IMR-90 (cell line): ENCODE measurements at regions not wholly inside any gene's neighbourhood (a gene's known extent, or its start where the extent isn't known, plus 50 kb on each side); places are given as distances from the start of the nearest gene placed in this dataset.

Source experiments
- ATAC-seq: fragments of 200-7000 bp; cut with Tn5 transposase; 2 replicates; pipeline ENCODE4 v1.9.1; 2020; ENCODE audit warnings: low read depth, mild to moderate bottlenecking, moderate library complexity
- BruUV-seq: library from RNA; stranded (reverse); fragments of 400-500 nt; replicated peaks from 2 replicates; lab custom pipeline; 2021; lab: Mats Ljungman, UMichigan
- CTCF ChIA-PET: fragments of 300-600 bp; formaldehyde crosslinking; extraction: SDS; loops from one replicate; lab custom pipeline; 2021; ENCODE audit warnings: antibody characterized with exemption; lab: Yijun Ruan, JAX
- POLR2A ChIA-PET: fragments of 300-600 bp; sonication (Branson Sonifier 250); formaldehyde crosslinking; loops from one replicate; lab custom pipeline; 2022; ENCODE audit warnings: antibody characterized with exemption; ENCODE audit not compliant: unreplicated experiment; lab: Charles Lee
- DNase-seq: peaks from one replicate; pipeline ENCODE4 v3.0.0; 2013
- H2AFZ ChIP-seq: replicated peaks from 2 replicates; pipeline ENCODE3; 2013; ENCODE audit warnings: low read length, mild to moderate bottlenecking; ENCODE audit not compliant: poor library complexity
- H2AK5ac ChIP-seq: 2 replicates; pipeline ENCODE4 v1.6.1; 2013; ENCODE audit warnings: low read depth, low read length, inconsistent platforms
- H2AK9ac ChIP-seq: replicated peaks from 2 replicates; pipeline ENCODE3; 2013; ENCODE audit warnings: mild to moderate bottlenecking, low read depth, low read length, moderate library complexity; ENCODE audit not compliant: poor library complexity
- H2BK120ac ChIP-seq: 2 replicates; pipeline ENCODE4 v1.6.1; 2013; ENCODE audit warnings: low read depth, low read length, inconsistent platforms
- H2BK15ac ChIP-seq: 3 replicates; pipeline ENCODE4 v1.6.1; 2013; ENCODE audit warnings: low read depth, low read length, inconsistent platforms
- H2BK20ac ChIP-seq: 2 replicates; pipeline ENCODE4 v1.6.1; 2013; ENCODE audit warnings: low read depth, mild to moderate bottlenecking, inconsistent platforms, low read length, moderate library complexity
- H2BK5ac ChIP-seq: 2 replicates; pipeline ENCODE4 v1.6.1; 2013; ENCODE audit warnings: mild to moderate bottlenecking, low read depth, low read length, inconsistent platforms; ENCODE audit not compliant: poor library complexity, severe bottlenecking
- H3K14ac ChIP-seq: replicated peaks from 2 replicates; pipeline ENCODE4 v1.6.1; 2013; ENCODE audit warnings: low read depth, low read length, inconsistent platforms
- H3K18ac ChIP-seq: 2 replicates; pipeline ENCODE4 v1.6.1; 2013; ENCODE audit warnings: low read depth, low read length, control low read depth
- H3K23ac ChIP-seq: 2 replicates; pipeline ENCODE4 v1.6.1; 2013; ENCODE audit warnings: low read depth, low read length, inconsistent platforms
- H3K27ac ChIP-seq: 2 replicates; pipeline ENCODE4 v1.5.1; 2013; ENCODE audit warnings: mild to moderate bottlenecking, control low read depth, low read length; ENCODE audit not compliant: insufficient read depth
- H3K27me3 ChIP-seq: 2 replicates; pipeline ENCODE4 v1.6.1; 2013; ENCODE audit warnings: low read length; ENCODE audit not compliant: control insufficient read depth, insufficient read depth
- H3K36me3 ChIP-seq: 2 replicates; pipeline ENCODE4 v1.6.1; 2013; ENCODE audit warnings: low read length, mixed read lengths; ENCODE audit not compliant: control insufficient read depth, insufficient read depth
- H3K4ac ChIP-seq: 2 replicates; pipeline ENCODE4 v1.6.1; 2013; ENCODE audit warnings: low read depth, low read length, inconsistent platforms
- H3K4me1 ChIP-seq: 2 replicates; pipeline ENCODE4 v1.6.1; 2013; ENCODE audit warnings: low read length, mixed read lengths; ENCODE audit not compliant: control insufficient read depth, insufficient read depth
- H3K4me2 ChIP-seq: 2 replicates; pipeline ENCODE4 v1.6.1; 2013; ENCODE audit warnings: low read depth, mild to moderate bottlenecking, control low read depth, low read length, moderate library complexity
- H3K4me3 ChIP-seq: 2 replicates; pipeline ENCODE4 v1.5.1; 2013; ENCODE audit warnings: low read depth, mild to moderate bottlenecking, control low read depth, low read length, moderate library complexity; ENCODE audit not compliant: insufficient read depth
- H3K56ac ChIP-seq: 2 replicates; pipeline ENCODE4 v1.6.1; 2013; ENCODE audit warnings: low read length, inconsistent platforms; ENCODE audit not compliant: insufficient read depth; ENCODE audit errors: extremely low read depth
- H3K79me1 ChIP-seq, 2 experiments: 2 replicates each; pipeline ENCODE4 v1.6.1; 2013; ENCODE audit warnings: low read length in 2 of 2, inconsistent platforms in 1 of 2, low read depth in 1 of 2
- H3K9ac ChIP-seq: 2 replicates; pipeline ENCODE4 v1.6.1; 2013; ENCODE audit warnings: low read depth, low read length, control low read depth
- H3K9me1 ChIP-seq: 2 replicates; pipeline ENCODE4 v1.6.1; 2013; ENCODE audit warnings: low read length, inconsistent platforms; ENCODE audit not compliant: insufficient read depth
- H3K9me3 ChIP-seq: 2 replicates; pipeline ENCODE4 v1.6.1; 2013; ENCODE audit warnings: low read length; ENCODE audit not compliant: control insufficient read depth, insufficient read depth
- H4K20me1 ChIP-seq: 2 replicates; pipeline ENCODE4 v1.6.1; 2013; ENCODE audit warnings: low read length, inconsistent platforms; ENCODE audit not compliant: insufficient read depth
- H4K5ac ChIP-seq: 2 replicates; pipeline ENCODE4 v1.6.1; 2013; ENCODE audit warnings: mild to moderate bottlenecking, low read depth, low read length, control low read depth
- H4K8ac ChIP-seq, 2 experiments: 2 replicates each; pipeline ENCODE4 v1.6.1; 2013; ENCODE audit warnings: low read depth in 2 of 2, low read length in 2 of 2, control low read depth in 1 of 2, inconsistent platforms in 1 of 2
- H4K91ac ChIP-seq: 2 replicates; pipeline ENCODE4 v1.6.1; 2013; ENCODE audit warnings: low read depth, low read length, inconsistent platforms; ENCODE audit not compliant: insufficient read depth
- BHLHE40 ChIP-seq: fragments of 150-350 bp; IDR thresholded peaks from 2 replicates; pipeline ENCODE4 v1.6.1; 2016; ENCODE audit warnings: mild to moderate bottlenecking, low read depth, low read length
- CEBPB ChIP-seq: IDR thresholded peaks from 2 replicates; pipeline ENCODE4 v1.6.1; 2012; ENCODE audit warnings: low read depth, low read length, improper control_type of control experiment
- CTCF ChIP-seq: conservative IDR thresholded peaks from 2 replicates; pipeline ENCODE4 v1.5.1; 2012; ENCODE audit warnings: mild to moderate bottlenecking, low read depth, low read length, improper control_type of control experiment
- ELK1 ChIP-seq: fragments of 150-350 bp; IDR thresholded peaks from 2 replicates; pipeline ENCODE4 v1.6.1; 2016; ENCODE audit warnings: low read depth, mild to moderate bottlenecking, low read length, moderate library complexity, borderline replicate concordance
- FOS ChIP-seq: fragments of 150-350 bp; IDR thresholded peaks from 2 replicates; pipeline ENCODE4 v1.6.1; 2016; ENCODE audit warnings: low read depth, low read length
- MAFK ChIP-seq: IDR thresholded peaks from 2 replicates; pipeline ENCODE4 v1.6.1; 2012; ENCODE audit warnings: low read depth, low read length, improper control_type of control experiment
- MAZ ChIP-seq: IDR thresholded peaks from 2 replicates; pipeline ENCODE4 v1.6.1; 2012; ENCODE audit warnings: low read depth, mild to moderate bottlenecking, low read length, improper control_type of control experiment, moderate library complexity, borderline replicate concordance
- MXI1 ChIP-seq: IDR thresholded peaks from 2 replicates; pipeline ENCODE4 v1.6.1; 2012; ENCODE audit warnings: low read depth, mild to moderate bottlenecking, low read length, moderate library complexity, borderline replicate concordance
- POLR2A ChIP-seq: IDR thresholded peaks from 2 replicates; pipeline ENCODE4 v1.6.1; 2012; ENCODE audit warnings: mild to moderate bottlenecking, low read depth, low read length
- RAD21 ChIP-seq: IDR thresholded peaks from 2 replicates; pipeline ENCODE4 v1.6.1; 2012; ENCODE audit warnings: low read length, improper control_type of control experiment
- RCOR1 ChIP-seq: IDR thresholded peaks from 2 replicates; pipeline ENCODE4 v1.6.1; 2012; ENCODE audit warnings: mild to moderate bottlenecking, low read length, improper control_type of control experiment; ENCODE audit not compliant: insufficient replicate concordance
- RFX5 ChIP-seq: IDR thresholded peaks from 2 replicates; pipeline ENCODE4 v1.8.0; 2012; ENCODE audit warnings: low read depth, mild to moderate bottlenecking, low read length, moderate library complexity
- SMC3 ChIP-seq: fragments of 150-350 bp; IDR thresholded peaks from 2 replicates; pipeline ENCODE4 v1.6.1; 2016; ENCODE audit warnings: low read depth, mild to moderate bottlenecking, antibody characterized with exemption, low read length, moderate library complexity
- USF2 ChIP-seq: fragments of 150-350 bp; IDR thresholded peaks from 2 replicates; pipeline ENCODE4 v1.6.1; 2017; ENCODE audit warnings: mild to moderate bottlenecking, antibody characterized with exemption, low read length, low read depth
- WGBS, 2 experiments: methylation state at CpG; one replicate each; pipeline versions ENCODE4 v1.1.5 to v1.1.7; 2013; ENCODE audit warnings: missing lambda C conversion rate in 2 of 2; ENCODE audit not compliant: insufficient read length in 1 of 2; ENCODE audit errors: extremely low coverage in 2 of 2; 5-methylcytosine and 5-hydroxymethylcytosine counted together
- dilution Hi-C: fragments of 300-500 bp; cut with HindIII; formaldehyde crosslinking; loops from one replicate; pipeline ENCODE4 v1.14.3; 2018; ENCODE audit warnings: low sequenced_read_pairs; ENCODE audit not compliant: unreplicated experiment
- in situ Hi-C: fragments of 300-500 bp; cut with MboI; formaldehyde crosslinking; loops from 3 replicates; pipeline ENCODE4 v1.14.3; 2019; ENCODE audit warnings: low sequenced_read_pairs, inconsistent platforms, mixed read lengths
- intact Hi-C: fragments of 100-400 bp; cut with micrococcal nuclease; formaldehyde crosslinking; loops from 2 replicates; pipeline ENCODE4 v1.10.0; 2022

- CTCF ChIA-PET: no interaction called here
- dilution Hi-C loops (no loop called here), in situ Hi-C loops (no loop called here)
Observed at GRCh38 chr20:51968151-51968550, 165.8 kb upstream of the SALL4 start.

More at GRCh38 chr20:51968151-51968550, 165.8 kb upstream of the SALL4 start:
- POLR2A ChIA-PET: no interaction called here
- Histone ChIP-seq H3K4me1 (peaks cover 3% of the 10 kb centered on the region; the same call in 1 of the 2 replicates), H4K5ac (no peak overlapping the region), H3K9ac (no peak overlapping the region), H2AK9ac (no peak overlapping the region), H3K36me3 (no peaks in the 10 kb centered on the region), H3K4ac (no peak overlapping the region), H3K18ac (no peak overlapping the region), H2BK20ac (no peak overlapping the region), H3K9me1 (no peaks in the 10 kb centered on the region), H3K79me1 (no peaks in the 10 kb centered on the region), H2BK120ac (no peak overlapping the region), H3K27me3 (no peaks in the 10 kb centered on the region), H2AK5ac (no peak overlapping the region), H3K14ac (no peak overlapping the region), H3K4me2 (no peak overlapping the region), H4K91ac (no peak overlapping the region), H3K56ac (no peak overlapping the region), H3K27ac (no peak overlapping the region), H4K8ac (no peak overlapping the region), H3K9me3 (no peaks in the 10 kb centered on the region), H2AFZ (no peak overlapping the region), H2BK5ac (no peak overlapping the region), H3K23ac (no peak overlapping the region), H2BK15ac (no peak overlapping the region), H3K4me3 (no peak overlapping the region), H4K20me1 (no peaks in the 10 kb centered on the region)
- DNase-seq (no peak), ATAC-seq (no peak)
- no peak for TF ChIP-seq MAFK
- TF ChIP-seq USF2: no peak
- TF ChIP-seq RCOR1: no peak
- no peak for TF ChIP-seq CEBPB
- TF ChIP-seq BHLHE40: no peak
- TF ChIP-seq ELK1: no peak
- TF ChIP-seq MAZ: no peak
- TF ChIP-seq RAD21: no peak
- no peak for TF ChIP-seq MXI1
- no peak for TF ChIP-seq CTCF
- no peak for TF ChIP-seq FOS
- no peak for TF ChIP-seq RFX5
- TF ChIP-seq SMC3: no peak
- no peak for TF ChIP-seq POLR2A
- WGBS, 2 experiments: no CpG with 5 or more reads among the region's 4 CpGs
- intact Hi-C loops: loop anchor here (5.0 to 10.0 kb wide), 2 partner anchors 163 to 326 kb away; partner anchors contain the start of gene SALL4
- no TSS peak for BruUV-seq
